Neuronal stem cell (in vitro differentiated cells): ENCODE measurements at regions not wholly inside any gene's neighbourhood (a gene's known extent, or its start where the extent isn't known, plus 50 kb on each side); places are given as distances from the start of the nearest gene placed in this dataset.

Source experiments
- DNase-seq: peaks from one replicate; pipeline ENCODE4 v3.0.0-alpha.2; 2013; ENCODE audit warnings: low spot score
- H2AFZ ChIP-seq: one replicate; pipeline ENCODE4 v1.6.1; 2013; ENCODE audit warnings: mild to moderate bottlenecking, low read length, inconsistent platforms
- H2AK5ac ChIP-seq: 2 replicates; pipeline ENCODE4 v1.6.1; 2013; ENCODE audit warnings: low read depth, mild to moderate bottlenecking, inconsistent platforms, low read length, moderate library complexity, mixed read lengths
- H2BK120ac ChIP-seq: 2 replicates; pipeline ENCODE4 v1.6.1; 2013; ENCODE audit warnings: low read depth, mild to moderate bottlenecking, inconsistent platforms, low read length, moderate library complexity, mixed read lengths
- H2BK12ac ChIP-seq: one replicate; pipeline ENCODE4 v1.6.1; 2013; ENCODE audit warnings: low read length, inconsistent platforms
- H2BK15ac ChIP-seq: 2 replicates; pipeline ENCODE4 v1.6.1; 2013; ENCODE audit warnings: mild to moderate bottlenecking, low read length, inconsistent platforms, mixed read lengths
- H2BK5ac ChIP-seq: one replicate; pipeline ENCODE4 v1.6.1; 2013; ENCODE audit warnings: inconsistent platforms, mild to moderate bottlenecking, low read length, moderate library complexity
- H3K14ac ChIP-seq: one replicate; pipeline ENCODE4 v1.6.1; 2013; ENCODE audit warnings: low read length, inconsistent platforms
- H3K18ac ChIP-seq: 2 replicates; pipeline ENCODE4 v1.6.1; 2013; ENCODE audit warnings: low read length, inconsistent platforms
- H3K23ac ChIP-seq: 2 replicates; pipeline ENCODE4 v1.6.1; 2013; ENCODE audit warnings: low read depth, mild to moderate bottlenecking, mixed read lengths, low read length, inconsistent platforms; ENCODE audit not compliant: poor library complexity
- H3K27ac ChIP-seq: replicated peaks from 3 replicates; pipeline ENCODE4 v1.5.1; 2013; ENCODE audit warnings: low read length, inconsistent platforms
- H3K27me3 ChIP-seq, 3 experiments: 2 replicates each; pipeline ENCODE4 v1.6.1; 2013; ENCODE audit warnings: low read length in 3 of 3, mild to moderate bottlenecking in 2 of 3, inconsistent platforms in 1 of 3, low read depth in 1 of 3, mixed read lengths in 1 of 3, moderate library complexity in 1 of 3; ENCODE audit not compliant: control insufficient read depth in 3 of 3, insufficient read depth in 3 of 3
- H3K36me3 ChIP-seq, 2 donors: replicated peaks in 1 of 2; 2 replicates each; pipeline ENCODE4 v1.6.1; 2013; ENCODE audit warnings: low read length in 2 of 2; ENCODE audit not compliant: control insufficient read depth in 2 of 2, insufficient read depth in 2 of 2
- H3K4ac ChIP-seq: 2 replicates; pipeline ENCODE4 v1.6.1; 2013; ENCODE audit warnings: inconsistent platforms, mild to moderate bottlenecking, low read length, moderate library complexity
- H3K4me1 ChIP-seq, 2 donors: 1 replicate in 1 of 2; 2 replicates in 1 of 2; pipeline ENCODE4 v1.6.1; 2013; ENCODE audit warnings: low read length in 2 of 2, low read depth in 1 of 2; ENCODE audit not compliant: control insufficient read depth in 2 of 2, insufficient read depth in 1 of 2
- H3K4me2 ChIP-seq: one replicate; pipeline ENCODE4 v1.6.1; 2013; ENCODE audit warnings: mild to moderate bottlenecking, low read length, inconsistent platforms; ENCODE audit not compliant: insufficient read depth, poor library complexity, severe bottlenecking
- H3K4me3 ChIP-seq, 2 donors: 2 replicates each; pipeline ENCODE4 v1.5.1; 2013; ENCODE audit warnings: low read length in 2 of 2, mild to moderate bottlenecking in 2 of 2, inconsistent platforms in 1 of 2, moderate library complexity in 1 of 2
- H3K79me1 ChIP-seq: one replicate; pipeline ENCODE4 v1.6.1; 2013; ENCODE audit warnings: low read depth, mild to moderate bottlenecking, inconsistent platforms, low read length, moderate library complexity
- H3K9ac ChIP-seq: one replicate; pipeline ENCODE4 v1.6.1; 2013; ENCODE audit warnings: mild to moderate bottlenecking, low read depth, low read length, inconsistent platforms; ENCODE audit not compliant: poor library complexity
- H3K9me3 ChIP-seq, 2 donors: replicated peaks in 1 of 2; 2 replicates each; pipeline versions ENCODE3 to v1.6.1; 2013; ENCODE audit warnings: low read length in 2 of 2, mild to moderate bottlenecking in 2 of 2, inconsistent platforms in 1 of 2, low read depth in 1 of 2, mixed read lengths in 1 of 2, moderate library complexity in 1 of 2; ENCODE audit not compliant: control insufficient read depth in 2 of 2, insufficient read depth in 1 of 2
- H4K8ac ChIP-seq: one replicate; pipeline ENCODE4 v1.6.1; 2013; ENCODE audit warnings: low read depth, mild to moderate bottlenecking, inconsistent platforms, low read length, moderate library complexity
- H4K91ac ChIP-seq: one replicate; pipeline ENCODE4 v1.6.1; 2013; ENCODE audit warnings: low read length, low read depth, mild to moderate bottlenecking, inconsistent platforms; ENCODE audit not compliant: poor library complexity
- WGBS, 2 donors: extraction: QIAGEN DNeasy Blood & Tissue Kit; methylation state at CpG; one replicate each; pipeline ENCODE4 v1.1.7; 2013; ENCODE audit warnings: missing lambda C conversion rate in 2 of 2, mixed read lengths in 1 of 2; ENCODE audit not compliant: insufficient read length in 2 of 2, insufficient replicate concordance in 1 of 2; ENCODE audit errors: extremely low coverage in 2 of 2; 5-methylcytosine and 5-hydroxymethylcytosine counted together

DNA sequence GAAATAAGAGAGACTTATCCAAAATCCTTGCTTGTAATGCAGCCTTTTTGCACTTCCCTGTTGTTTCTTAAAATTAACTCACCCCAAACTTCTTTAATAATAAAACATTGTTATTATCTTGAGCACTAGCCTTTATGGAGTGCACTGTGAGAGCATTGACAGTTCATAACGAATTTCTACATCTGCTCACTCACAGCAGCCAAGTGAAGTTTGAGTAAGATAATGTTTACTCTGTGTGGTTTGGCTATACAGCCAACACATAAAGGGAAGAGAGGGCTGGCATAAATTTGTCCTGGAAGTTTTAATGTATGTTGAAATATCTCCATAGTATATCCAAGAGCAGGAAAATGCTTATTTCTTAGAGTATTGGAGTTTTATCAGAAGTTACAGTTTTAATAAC is 227.9 kb downstream of the FRK start:
- Histone ChIP-seq H3K27ac (no peak overlapping the region), H2AK5ac (no peak overlapping the region), H2BK120ac (no peak overlapping the region), H3K14ac (no peak overlapping the region), H2AFZ (no peak overlapping the region), H3K9me3 (no peaks in the 10 kb centered on the region), H3K23ac (no peak overlapping the region), H3K27me3 (no peaks in the 10 kb centered on the region), H4K8ac (no peak overlapping the region), H3K79me1 (no peaks in the 10 kb centered on the region), H3K36me3 (no peaks in the 10 kb centered on the region), H2BK15ac (no peak overlapping the region), H4K91ac (no peak overlapping the region), H3K4me3 (no peak overlapping the region), H3K4me1 (no peaks in the 10 kb centered on the region), H2BK5ac (no peak overlapping the region), H3K4ac (no peak overlapping the region), H2BK12ac (no peak overlapping the region), H3K18ac (no peak overlapping the region), H3K9ac (no peak overlapping the region), H3K4me2 (no peak overlapping the region)
- no CpG with 5 or more reads among the region's 1 CpG for WGBS, 2 donors
- DNase-seq, result no peak

GRCh38 chr6:115832186-115832585 is 228.5 kb downstream of the FRK start:
- Histone ChIP-seq H3K4me3 (no peak overlapping the region), H3K23ac (no peak overlapping the region)

GRCh38 chr6:115830895-115831294 is 229.8 kb downstream of the FRK start:
- Histone ChIP-seq H2AFZ (no peak overlapping the region), H2BK15ac (no peak overlapping the region), H3K23ac (no peak overlapping the region), H3K36me3 (no peaks in the 10 kb centered on the region), H3K18ac (no peak overlapping the region), H3K4me1 (no peaks in the 10 kb centered on the region), H3K4ac (no peak overlapping the region), H4K91ac (no peak overlapping the region), H3K4me2 (no peak overlapping the region), H3K27ac (no peak overlapping the region), H3K9ac (no peak overlapping the region), H3K14ac (no peak overlapping the region), H2BK120ac (no peak overlapping the region), H2AK5ac (no peak overlapping the region), H2BK12ac (no peak overlapping the region), H2BK5ac (no peak overlapping the region), H3K9me3 (no peaks in the 10 kb centered on the region), H4K8ac (no peak overlapping the region), H3K27me3 (no peaks in the 10 kb centered on the region), H3K4me3 (no peak overlapping the region), H3K79me1 (no peaks in the 10 kb centered on the region)
- DNase-seq, result no peak
- WGBS, 2 donors, result no CpG with 5 or more reads among the region's 2 CpGs

More at GRCh38 chr6:115832186-115832585, 228.5 kb downstream of the FRK start:
- Histone ChIP-seq H3K9me3 (no peaks in the 10 kb centered on the region), H3K18ac (no peak overlapping the region), H4K8ac (no peak overlapping the region), H3K4me1 (no peaks in the 10 kb centered on the region), H3K4ac (no peak overlapping the region), H3K27ac (no peak overlapping the region), H4K91ac (no peak overlapping the region), H3K27me3 (no peaks in the 10 kb centered on the region), H3K9ac (no peak overlapping the region), H2BK5ac (no peak overlapping the region), H3K36me3 (no peaks in the 10 kb centered on the region), H2BK12ac (no peak overlapping the region), H3K79me1 (no peaks in the 10 kb centered on the region), H3K14ac (no peak overlapping the region), H3K4me2 (no peak overlapping the region), H2BK120ac (no peak overlapping the region), H2AK5ac (no peak overlapping the region), H2AFZ (no peak overlapping the region), H2BK15ac (no peak overlapping the region)
- WGBS, 2 donors, result no CpG with 5 or more reads among the region's 1 CpG
- DNase-seq, result no peak

GRCh38 chr6:115821798-115822197 is 238.9 kb downstream of the FRK start:
- Histone ChIP-seq H2BK12ac (no peak overlapping the region), H4K91ac (no peak overlapping the region), H2AK5ac (no peak overlapping the region), H3K4me2 (no peak overlapping the region), H3K27ac (no peak overlapping the region), H2BK15ac (no peak overlapping the region), H3K4ac (no peak overlapping the region), H3K27me3 (no peaks in the 10 kb centered on the region), H2BK120ac (no peak overlapping the region), H3K79me1 (no peaks in the 10 kb centered on the region), H3K9ac (no peak overlapping the region), H3K23ac (no peak overlapping the region), H3K4me1 (no peaks in the 10 kb centered on the region), H3K14ac (no peak overlapping the region), H4K8ac (no peak overlapping the region), H2BK5ac (no peak overlapping the region), H3K36me3 (no peaks in the 10 kb centered on the region), H3K18ac (no peak overlapping the region), H2AFZ (no peak overlapping the region), H3K4me3 (no peak overlapping the region), H3K9me3 (no peaks in the 10 kb centered on the region)
- WGBS, 2 donors, result no CpG with 5 or more reads among the region's 2 CpGs
- no peak for DNase-seq
